SH-SY5Y (cell line): ENCODE measurements at regions not wholly inside any gene's neighbourhood (a gene's known extent, or its start where the extent isn't known, plus 50 kb on each side); places are given as distances from the start of the nearest gene placed in this dataset.

Source experiments
- GATA2 ChIP-seq: IDR thresholded peaks from 2 replicates; pipeline ENCODE4 v1.6.1; 2011; ENCODE audit warnings: mild to moderate bottlenecking, low read depth, low read length
- GATA3 ChIP-seq: IDR thresholded peaks from 2 replicates; pipeline ENCODE4 v1.6.1; 2011; ENCODE audit warnings: low read depth, mild to moderate bottlenecking, low read length, moderate library complexity

DNA sequence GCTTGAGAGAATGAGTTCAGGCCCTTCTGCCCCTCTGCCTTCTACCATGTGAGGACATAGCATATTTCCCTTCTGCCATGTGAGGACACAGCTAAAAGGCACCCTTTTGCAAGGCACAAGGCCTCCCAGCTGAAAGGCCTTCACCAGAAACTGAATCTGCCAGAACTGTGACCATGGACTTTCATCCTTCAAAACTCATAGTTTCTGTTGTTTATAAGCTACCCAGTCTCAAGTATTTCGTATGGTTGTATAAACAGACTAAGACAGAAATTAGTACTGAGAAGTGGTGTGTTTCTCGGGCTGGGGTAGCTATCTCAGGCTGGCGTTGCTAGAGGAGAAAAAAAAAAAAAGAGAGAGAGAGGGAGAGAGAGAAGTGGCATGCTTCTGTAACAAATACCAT is 368.6 kb downstream of the DMRTA1 start:
- TF ChIP-seq GATA2 (no peak), GATA3 (no peak)
